LNCAP (cell line): ENCODE measurements at regions not wholly inside any gene's neighbourhood (a gene's known extent, or its start where the extent isn't known, plus 50 kb on each side); places are given as distances from the start of the nearest gene placed in this dataset.

Experiments
- TF ChIP-seq, protein P1 (sequence below): fragments of 450-650 bp; IDR thresholded peaks from 2 replicates; pipeline ENCODE4 v1.5.1; 2017; ENCODE audit warnings: mild to moderate bottlenecking

DNA sequence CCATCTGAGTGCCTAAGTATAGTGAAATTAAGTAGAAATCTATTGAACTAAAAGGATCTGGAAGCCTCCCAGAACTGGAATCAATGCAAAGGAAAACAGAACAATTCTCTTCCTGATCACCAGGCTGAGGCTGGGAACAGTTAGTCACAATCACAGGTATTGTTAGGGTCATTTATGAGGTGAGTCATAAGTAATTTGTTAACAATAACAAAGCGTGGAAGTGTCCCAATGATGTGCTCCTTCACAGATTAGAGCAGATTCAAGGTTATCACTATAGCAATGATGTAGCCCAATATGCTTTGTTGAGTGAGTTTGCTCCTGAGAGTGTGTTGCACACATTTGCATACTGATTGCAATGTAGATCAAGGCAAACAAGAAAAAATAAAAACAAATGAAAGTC, 228.1 kb downstream of the ZNF674 start:
- TF ChIP-seq, protein P1, sequence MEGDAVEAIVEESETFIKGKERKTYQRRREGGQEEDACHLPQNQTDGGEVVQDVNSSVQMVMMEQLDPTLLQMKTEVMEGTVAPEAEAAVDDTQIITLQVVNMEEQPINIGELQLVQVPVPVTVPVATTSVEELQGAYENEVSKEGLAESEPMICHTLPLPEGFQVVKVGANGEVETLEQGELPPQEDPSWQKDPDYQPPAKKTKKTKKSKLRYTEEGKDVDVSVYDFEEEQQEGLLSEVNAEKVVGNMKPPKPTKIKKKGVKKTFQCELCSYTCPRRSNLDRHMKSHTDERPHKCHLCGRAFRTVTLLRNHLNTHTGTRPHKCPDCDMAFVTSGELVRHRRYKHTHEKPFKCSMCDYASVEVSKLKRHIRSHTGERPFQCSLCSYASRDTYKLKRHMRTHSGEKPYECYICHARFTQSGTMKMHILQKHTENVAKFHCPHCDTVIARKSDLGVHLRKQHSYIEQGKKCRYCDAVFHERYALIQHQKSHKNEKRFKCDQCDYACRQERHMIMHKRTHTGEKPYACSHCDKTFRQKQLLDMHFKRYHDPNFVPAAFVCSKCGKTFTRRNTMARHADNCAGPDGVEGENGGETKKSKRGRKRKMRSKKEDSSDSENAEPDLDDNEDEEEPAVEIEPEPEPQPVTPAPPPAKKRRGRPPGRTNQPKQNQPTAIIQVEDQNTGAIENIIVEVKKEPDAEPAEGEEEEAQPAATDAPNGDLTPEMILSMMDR = no peak

DNA sequence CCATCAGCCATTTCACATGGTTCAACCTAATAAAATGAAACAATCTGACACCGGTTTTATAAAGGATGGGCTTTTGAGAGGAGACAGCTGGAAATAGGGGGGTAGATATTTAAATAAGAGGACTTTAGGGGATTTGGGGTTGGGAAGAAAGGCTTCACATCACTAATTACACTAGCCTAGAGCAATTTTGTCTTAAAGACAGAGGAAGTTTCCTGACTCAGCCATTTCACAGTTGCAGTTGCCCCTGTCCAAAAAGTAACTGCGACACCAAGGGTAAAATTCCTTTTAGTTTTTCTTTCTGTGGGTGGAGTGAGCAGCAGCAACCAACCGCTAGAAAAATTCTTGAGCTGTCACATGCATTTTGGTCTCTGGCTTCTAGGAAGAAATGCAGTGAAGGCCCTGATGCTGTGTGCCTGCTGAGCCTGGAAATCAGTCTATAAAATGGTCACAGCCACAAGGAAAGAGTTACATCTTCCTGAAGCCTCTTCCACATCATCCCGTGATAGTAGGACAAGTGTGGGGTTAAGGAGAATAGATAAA, 233.6 kb downstream of the ZNF674 start:
- TF ChIP-seq, protein P1 = no peak

DNA sequence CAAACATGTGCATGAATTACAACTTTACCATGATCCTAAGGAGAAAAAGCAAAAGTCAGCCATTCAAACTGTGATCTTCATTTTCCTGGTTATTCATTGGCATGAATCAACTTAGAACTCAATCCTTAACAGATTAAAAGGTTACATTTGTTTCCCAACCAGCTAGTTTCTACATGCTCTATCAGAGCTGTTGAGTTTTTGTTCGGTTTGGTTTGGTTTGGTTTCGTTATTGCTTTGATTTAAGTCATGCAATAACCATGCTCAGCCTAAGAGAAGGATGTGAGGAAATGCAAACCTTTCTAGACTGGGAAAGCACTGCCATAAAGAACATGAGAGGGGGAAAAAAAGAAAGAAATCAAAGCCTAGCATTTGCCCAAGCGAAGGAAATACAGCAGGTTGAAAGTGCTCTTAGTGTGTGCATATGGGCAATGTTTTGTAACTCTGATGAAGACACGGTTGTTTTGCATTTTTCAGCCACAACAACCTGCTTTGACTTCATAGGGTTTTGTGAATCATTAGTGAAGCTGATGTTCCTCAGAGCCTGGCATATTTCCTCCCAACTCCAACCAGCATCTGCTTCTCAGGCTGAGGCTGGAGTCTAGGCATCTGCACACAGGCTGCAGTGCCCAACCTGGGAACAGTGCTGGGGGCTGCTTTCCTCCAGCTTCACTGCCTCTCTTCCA, 234.3 kb downstream of the ZNF674 start:
- TF ChIP-seq, protein P1 = no peak

DNA sequence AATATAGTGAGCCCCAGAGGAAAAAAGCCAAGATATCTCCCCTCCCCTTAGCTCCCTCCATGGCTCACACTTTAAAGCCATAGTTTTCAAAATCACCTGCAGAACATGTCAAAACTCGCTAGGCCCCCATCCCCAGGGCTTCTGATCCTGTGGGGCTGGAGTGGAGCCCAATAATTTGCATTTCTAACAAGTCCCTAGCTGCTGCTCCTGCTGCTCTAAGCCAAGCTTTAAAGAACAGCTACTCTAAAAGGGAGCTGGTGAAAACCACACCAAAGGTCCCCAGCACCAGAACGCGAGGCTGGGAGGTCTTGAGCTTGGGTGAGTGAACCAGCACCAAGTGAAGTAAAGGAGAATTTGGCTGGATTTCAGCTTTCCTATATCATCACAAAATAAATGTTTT, 237.1 kb downstream of the ZNF674 start:
- TF ChIP-seq, protein P1 = no peak

DNA sequence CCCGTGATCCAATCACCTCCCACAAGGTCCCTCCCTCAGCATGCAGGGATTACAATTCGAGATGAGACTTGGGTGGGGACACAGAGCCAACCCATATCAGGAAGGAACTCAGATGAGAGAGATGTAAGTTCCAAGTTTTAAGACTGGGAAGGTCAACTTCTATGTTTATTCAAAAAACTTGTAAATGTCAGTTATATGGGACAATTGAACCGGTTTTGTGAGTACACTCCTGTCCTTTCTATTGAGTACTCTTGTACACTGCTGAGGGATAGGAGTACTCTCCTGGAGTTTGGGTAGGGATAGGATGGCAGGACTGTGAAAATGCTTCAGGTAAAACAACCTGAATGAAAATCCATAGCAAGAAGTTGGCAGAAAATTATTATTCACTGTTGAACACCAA, 239.1 kb downstream of the ZNF674 start:
- TF ChIP-seq, protein P1 = no peak

DNA sequence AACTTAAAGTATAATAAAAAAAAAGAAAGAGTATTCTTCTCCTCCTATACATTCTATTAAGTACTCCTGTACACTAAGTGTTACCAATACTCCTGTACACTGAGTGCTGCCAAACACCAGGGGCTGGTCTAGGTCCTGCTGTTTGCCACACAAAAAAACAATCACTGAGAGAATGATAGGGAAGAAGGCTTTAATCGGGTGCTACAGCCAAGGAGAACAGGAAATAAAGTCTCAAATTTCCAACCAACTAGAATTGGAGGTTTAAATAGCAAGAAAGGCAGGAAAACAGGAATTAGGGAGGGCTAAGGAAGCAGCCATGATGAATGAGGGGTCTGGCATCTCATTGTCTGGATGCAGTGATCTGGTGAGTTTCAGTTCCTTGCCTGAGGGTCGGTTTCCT, 239.8 kb downstream of the ZNF674 start:
- TF ChIP-seq, protein P1 = no peak

DNA sequence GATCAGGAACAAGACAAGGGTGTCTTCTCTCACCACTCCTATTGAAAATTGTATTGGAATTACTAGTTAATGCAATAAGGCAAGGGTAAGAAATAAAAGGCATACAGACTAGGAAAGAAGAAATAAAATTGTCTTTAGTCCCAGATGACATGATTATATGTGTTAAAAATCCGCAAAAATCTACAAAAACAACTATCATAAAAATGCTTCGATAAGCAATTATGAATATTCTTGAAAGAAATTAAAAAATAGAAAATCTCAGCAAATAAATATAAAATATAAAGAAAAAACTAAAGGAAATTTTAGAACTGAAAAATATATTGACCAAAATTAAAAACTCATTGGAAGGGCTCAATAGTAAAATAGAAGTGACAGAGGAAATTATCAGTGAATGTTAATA, 243.3 kb downstream of the ZNF674 start:
- TF ChIP-seq, protein P1 = no peak
